Activated CD8-positive, alpha-beta memory T cell treated with anti-CD3 and anti-CD28 coated beads, Interleukin-2, amount 10 ng/mL, durations not matched to agents 7 days and 5 days (primary cell): ENCODE measurements at regions not wholly inside any gene's neighbourhood (a gene's known extent, or its start where the extent isn't known, plus 50 kb on each side); places are given as distances from the start of the nearest gene placed in this dataset.
"Not testable (repeated sequence)": the region's sequence is repeated elsewhere in the genome, so short reads cannot be mapped to it uniquely, and the experiment has no call there.

Source experiments
- ATAC-seq: fragments of 150-1000 bp; cut with Tn5 transposase; one replicate; pipeline ENCODE4 v1.10.0; 2021; ENCODE audit warnings: moderate library complexity
- CTCF ChIA-PET: fragments of 350-600 bp; sonication (Branson Sonifier 250); formaldehyde crosslinking; loops from one replicate; lab custom pipeline; 2021; ENCODE audit warnings: antibody characterized with exemption; lab: Charles Lee
- DNase-seq: peaks from one replicate; pipeline ENCODE4 v3.0.0-alpha.2; 2020
- H3K27ac Mint-ChIP-seq: one replicate; pipeline ENCODE4 v1.8.0; 2021; ENCODE audit warnings: mild to moderate bottlenecking, mixed read lengths
- H3K27me3 Mint-ChIP-seq: one replicate; pipeline ENCODE4 v1.8.0; 2021; ENCODE audit warnings: mixed read lengths
- H3K36me3 Mint-ChIP-seq: one replicate; pipeline ENCODE4 v1.8.0; 2021; ENCODE audit warnings: mild to moderate bottlenecking, mixed read lengths
- H3K4me1 Mint-ChIP-seq: one replicate; pipeline ENCODE4 v1.8.0; 2021; ENCODE audit warnings: mixed read lengths
- H3K4me3 Mint-ChIP-seq: one replicate; pipeline ENCODE4 v1.8.0; 2021; ENCODE audit warnings: mild to moderate bottlenecking, moderate library complexity, mixed read lengths
- H3K9me3 Mint-ChIP-seq: one replicate; pipeline ENCODE4 v1.8.0; 2022; ENCODE audit warnings: low read depth, mixed read lengths

DNA sequence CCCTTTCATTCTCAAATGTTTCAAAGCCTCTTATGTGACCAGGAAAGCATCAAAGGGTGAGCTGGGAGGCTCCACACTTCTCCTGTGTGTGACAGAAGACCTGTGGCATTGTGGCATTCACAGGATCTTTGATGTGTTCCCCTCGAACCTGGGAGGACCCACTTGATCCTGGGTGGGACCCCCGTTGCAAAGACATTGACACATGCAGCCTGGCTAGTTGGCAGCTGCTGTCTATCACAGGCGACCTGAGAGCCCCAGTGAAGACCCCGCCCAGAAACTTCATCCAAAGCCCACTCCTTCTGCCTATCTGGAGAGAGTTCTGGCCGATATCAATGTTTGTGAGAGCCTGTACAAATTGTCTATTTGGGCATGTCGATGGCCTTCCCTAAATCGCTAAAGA, 140.4 kb upstream of the ATP2B2 start:
- Mint-ChIP-seq H3K4me1 (no peaks in the 10 kb centered on the region), H3K27me3 (peaks cover 13% of the 10 kb centered on the region), H3K36me3 (no peaks in the 10 kb centered on the region), H3K4me3 (no peak overlapping the region), H3K9me3 (no peaks in the 10 kb centered on the region), H3K27ac (no peak overlapping the region)
- DNase-seq (no peak), ATAC-seq (no peak)
- CTCF ChIA-PET = no interaction called here

DNA sequence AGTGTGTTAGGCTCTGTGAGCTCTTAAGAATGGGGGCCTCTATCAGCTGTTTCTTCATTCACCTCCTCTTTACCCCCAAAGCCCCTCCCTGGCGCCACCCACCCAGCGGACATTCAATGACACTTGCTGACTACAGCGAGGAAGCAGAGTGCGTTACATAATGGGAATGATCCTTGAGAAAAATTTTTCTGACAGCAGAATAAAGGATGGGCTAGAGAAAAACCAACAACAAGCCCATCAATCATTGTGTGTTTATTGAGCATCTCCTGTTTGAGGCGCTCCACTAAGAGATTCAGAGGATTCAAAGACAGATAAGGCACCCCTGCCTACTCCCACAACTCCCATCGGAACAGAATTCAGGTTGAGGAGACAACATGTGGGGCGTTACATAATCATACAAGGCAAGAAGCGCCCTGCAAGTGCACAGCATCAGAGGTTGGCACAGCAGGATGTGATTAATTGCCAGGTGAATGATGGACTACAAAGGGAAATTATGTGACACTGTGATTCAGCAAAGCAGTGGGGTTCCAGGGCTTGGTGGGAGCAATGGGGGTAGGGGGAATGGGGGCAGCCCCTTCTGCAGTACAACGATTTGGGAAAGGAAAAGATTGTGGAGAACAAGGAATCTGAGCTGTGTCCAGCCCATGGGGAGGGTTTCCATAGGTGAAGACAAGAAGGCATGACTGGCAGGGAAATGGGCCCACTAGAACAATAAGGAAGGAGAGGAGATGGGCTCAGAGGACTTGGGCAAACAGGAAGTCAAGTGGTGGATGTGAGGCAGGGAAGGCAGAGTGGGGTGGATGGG, 141.3 kb upstream of the ATP2B2 start:
- no peak for ATAC-seq
- no peaks in the 10 kb centered on the region for H3K9me3 Mint-ChIP-seq
- DNase-seq = peak; percentile 23
- H3K4me1 Mint-ChIP-seq = no peaks in the 10 kb centered on the region
- CTCF ChIA-PET = no interaction called here
- H3K27me3 Mint-ChIP-seq = peaks cover 13% of the 10 kb centered on the region
- H3K36me3 Mint-ChIP-seq = no peaks in the 10 kb centered on the region
- H3K4me3 Mint-ChIP-seq = no peak overlapping the region
- no peak overlapping the region for H3K27ac Mint-ChIP-seq

DNA sequence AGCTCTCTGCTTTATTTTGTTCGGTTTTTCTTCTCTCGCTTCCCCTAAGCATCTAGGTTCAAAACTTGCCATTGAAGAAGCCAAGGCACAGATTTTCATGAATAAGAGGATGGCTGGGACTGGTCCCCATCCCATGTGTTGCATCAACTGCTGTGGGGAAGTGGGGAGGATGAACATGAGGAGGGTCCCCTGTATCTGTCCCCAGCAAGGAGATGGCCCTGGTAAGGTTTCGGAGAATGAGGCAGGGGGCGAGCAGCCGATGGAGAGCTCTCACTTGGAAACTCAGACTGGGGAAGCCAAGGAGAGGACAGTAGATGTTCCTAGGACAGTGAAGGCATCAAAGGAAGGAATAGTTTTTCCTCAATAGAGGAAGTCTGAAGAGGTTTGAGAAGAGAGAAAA, 142.0 kb upstream of the ATP2B2 start:
- ATAC-seq (no peak), DNase-seq (no peak)
- Mint-ChIP-seq H3K4me1 (no peaks in the 10 kb centered on the region), H3K36me3 (no peaks in the 10 kb centered on the region), H3K27me3 (peaks cover 13% of the 10 kb centered on the region), H3K9me3 (no peaks in the 10 kb centered on the region), H3K4me3 (no peak overlapping the region), H3K27ac (no peak overlapping the region)
- CTCF ChIA-PET = no interaction called here

DNA sequence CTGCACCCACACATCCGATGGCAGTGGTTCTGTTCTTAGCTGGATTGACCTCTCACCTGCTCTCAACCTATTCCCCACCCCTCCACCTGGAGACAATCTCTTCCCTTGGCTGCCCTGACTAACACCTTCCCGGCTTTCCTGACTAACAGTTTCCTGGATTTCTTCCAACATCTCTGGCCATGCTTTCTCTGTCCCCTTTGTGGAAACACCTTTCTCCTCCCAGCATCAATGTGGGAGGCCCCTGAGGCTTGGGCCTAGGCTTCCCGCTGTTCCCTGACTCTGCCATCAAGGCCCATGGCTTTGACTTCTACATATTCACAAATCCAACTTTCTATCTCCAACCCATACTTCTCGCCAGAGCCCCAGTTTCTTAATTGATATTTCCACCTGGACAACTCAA, 142.8 kb upstream of the ATP2B2 start:
- H3K27ac Mint-ChIP-seq = no peak overlapping the region

DNA sequence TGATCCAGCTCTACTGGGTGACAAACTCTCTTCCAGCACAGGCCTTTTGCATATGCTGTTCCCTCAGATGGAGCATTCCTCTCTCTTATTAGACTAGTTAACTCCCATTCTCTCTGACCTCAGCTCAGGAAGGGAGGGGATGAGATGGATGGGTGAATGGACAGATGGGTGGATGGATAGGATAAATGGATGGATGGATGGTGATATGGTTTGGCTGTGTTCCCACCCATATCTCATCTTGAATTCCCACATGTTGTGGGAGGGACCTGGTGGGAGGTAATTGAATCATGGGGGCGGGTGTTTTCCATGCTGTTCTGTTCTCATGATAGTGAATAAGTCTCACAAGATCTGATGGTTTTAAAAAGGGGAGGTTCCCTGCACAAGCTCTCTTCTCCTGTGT, 144.1 kb upstream of the ATP2B2 start:
- H3K4me3 Mint-ChIP-seq, CTCF ChIA-PET, ATAC-seq, H3K27me3 Mint-ChIP-seq, H3K36me3 Mint-ChIP-seq, H3K9me3 Mint-ChIP-seq, DNase-seq, H3K4me1 Mint-ChIP-seq, H3K27ac Mint-ChIP-seq: not testable (repeated sequence)

More for the DNA sequence above, 142.8 kb upstream of the ATP2B2 start:
- H3K4me1 Mint-ChIP-seq = no peaks in the 10 kb centered on the region
- no peaks in the 10 kb centered on the region for H3K9me3 Mint-ChIP-seq
- H3K27me3 Mint-ChIP-seq = peaks cover 13% of the 10 kb centered on the region
- CTCF ChIA-PET = no interaction called here
- DNase-seq = no peak
- no peaks in the 10 kb centered on the region for H3K36me3 Mint-ChIP-seq
- ATAC-seq = no peak
- no peak overlapping the region for H3K4me3 Mint-ChIP-seq

DNA sequence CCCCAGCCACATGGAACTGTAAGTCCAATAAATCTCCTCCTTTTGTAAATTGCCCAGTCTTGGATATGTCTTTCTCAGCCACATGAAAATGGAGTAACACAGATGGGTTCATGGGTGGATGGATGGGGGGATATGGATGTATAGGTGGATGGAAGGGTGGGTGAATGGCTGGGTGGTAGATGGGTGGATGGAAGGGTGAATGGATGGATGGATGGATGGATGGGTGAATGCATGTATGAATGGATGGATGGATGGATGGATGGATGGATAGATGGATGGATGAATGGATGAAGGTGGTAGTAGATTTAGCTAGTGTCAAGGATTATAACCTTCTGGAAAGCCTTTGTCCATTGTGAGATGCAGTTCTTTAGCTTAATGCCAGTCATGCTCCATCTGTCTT, 146.1 kb upstream of the ATP2B2 start:
- Mint-ChIP-seq H3K27ac (no peak overlapping the region), H3K27me3 (peaks cover 5% of the 10 kb centered on the region), H3K4me3 (no peak overlapping the region), H3K36me3 (no peaks in the 10 kb centered on the region), H3K4me1 (no peaks in the 10 kb centered on the region), H3K9me3 (no peaks in the 10 kb centered on the region)
- no peak for DNase-seq
- no peak for ATAC-seq
- CTCF ChIA-PET = no interaction called here

DNA sequence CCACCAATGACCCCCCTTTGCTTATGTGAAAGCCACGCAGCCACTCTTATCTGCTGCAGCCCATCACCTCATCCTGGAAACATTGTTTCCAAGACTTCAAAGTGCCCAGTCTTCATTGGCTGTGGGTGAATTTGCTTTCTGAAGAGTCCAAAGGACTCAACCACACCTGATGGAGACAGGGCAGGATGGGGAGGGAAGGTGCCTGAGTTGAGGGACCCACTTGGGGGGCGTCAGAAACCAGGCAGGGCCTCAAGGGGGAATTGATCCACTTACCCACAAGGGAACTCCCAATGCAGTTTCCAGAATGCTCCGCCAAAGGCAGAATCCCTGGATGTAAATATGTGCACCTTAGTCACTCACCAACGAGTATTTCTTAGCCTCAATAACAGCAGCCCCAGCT, 147.9 kb upstream of the ATP2B2 start:
- DNase-seq (peak; percentile 33), ATAC-seq (no peak)
- no peaks in the 10 kb centered on the region for H3K4me1 Mint-ChIP-seq
- no peak overlapping the region for H3K27ac Mint-ChIP-seq
- no peak overlapping the region for H3K4me3 Mint-ChIP-seq
- peaks cover 14% of the 10 kb centered on the region for H3K27me3 Mint-ChIP-seq
- H3K9me3 Mint-ChIP-seq = no peaks in the 10 kb centered on the region
- CTCF ChIA-PET = no interaction called here
- H3K36me3 Mint-ChIP-seq = no peaks in the 10 kb centered on the region

DNA sequence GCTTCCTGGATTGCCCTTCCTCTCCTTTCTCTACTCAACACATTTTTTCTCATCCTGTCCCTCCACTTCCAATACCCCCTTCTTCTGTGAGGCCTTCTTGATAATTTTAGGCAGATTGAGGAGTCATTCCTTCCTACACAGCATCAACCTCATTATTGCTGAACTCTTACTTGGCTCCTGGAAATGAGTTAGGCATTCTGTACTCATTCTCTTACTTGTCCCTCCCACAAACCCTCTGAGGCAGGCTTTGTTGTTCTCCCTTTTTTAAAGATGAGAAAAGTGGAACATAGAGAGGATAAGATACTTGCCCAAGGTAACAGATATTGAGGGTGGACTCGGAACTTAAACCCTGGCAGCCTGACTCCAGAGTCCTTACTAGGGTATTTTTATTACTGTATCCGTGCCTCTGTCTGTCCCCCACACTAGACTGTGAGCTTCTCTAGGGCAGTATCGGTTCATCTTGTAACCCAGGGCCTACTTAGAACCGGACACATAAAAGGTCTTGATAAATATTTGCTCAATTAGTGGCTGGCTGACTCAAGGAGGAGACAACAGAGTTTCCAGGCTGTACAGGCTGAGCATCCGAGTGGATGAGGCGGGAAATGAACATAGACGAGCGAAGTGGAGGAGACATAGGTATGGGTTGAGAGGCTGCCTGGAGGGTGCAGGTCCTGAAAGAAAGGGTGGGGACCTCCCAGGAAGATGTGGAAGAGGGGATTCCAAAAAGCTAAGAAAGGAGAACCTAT, 148.7 kb upstream of the ATP2B2 start:
- no peak overlapping the region for H3K4me3 Mint-ChIP-seq
- no peaks in the 10 kb centered on the region for H3K4me1 Mint-ChIP-seq
- DNase-seq (peak; percentile 22), ATAC-seq (no peak)
- CTCF ChIA-PET = no interaction called here
- H3K27ac Mint-ChIP-seq = no peak overlapping the region
- H3K9me3 Mint-ChIP-seq = no peaks in the 10 kb centered on the region
- no peaks in the 10 kb centered on the region for H3K36me3 Mint-ChIP-seq
- H3K27me3 Mint-ChIP-seq = peaks cover 17% of the 10 kb centered on the region

DNA sequence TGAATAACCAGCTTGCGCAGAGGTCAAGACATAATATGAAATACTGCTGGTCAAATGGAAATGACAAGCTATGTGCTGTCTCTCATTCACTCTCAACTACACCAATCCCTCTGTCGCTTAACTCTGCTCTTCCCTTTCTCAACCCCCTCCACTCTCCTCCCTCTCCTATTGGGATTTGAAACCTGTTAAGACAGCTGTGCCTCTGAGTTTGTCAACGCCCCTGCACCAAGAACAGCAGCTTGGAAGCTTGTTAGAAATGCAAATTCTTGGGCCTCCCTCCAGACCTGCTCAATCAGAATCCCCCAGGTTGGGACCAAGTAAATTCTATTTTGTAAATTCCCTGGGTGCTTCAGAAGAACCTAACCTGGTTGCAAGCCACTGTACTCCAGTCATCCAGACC, 149.7 kb upstream of the ATP2B2 start:
- DNase-seq (no peak), ATAC-seq (no peak)
- no peak overlapping the region for H3K4me3 Mint-ChIP-seq
- H3K36me3 Mint-ChIP-seq = no peaks in the 10 kb centered on the region
- H3K9me3 Mint-ChIP-seq = no peaks in the 10 kb centered on the region
- H3K27ac Mint-ChIP-seq = no peak overlapping the region
- H3K4me1 Mint-ChIP-seq = no peaks in the 10 kb centered on the region
- CTCF ChIA-PET = no interaction called here
- peaks cover 24% of the 10 kb centered on the region for H3K27me3 Mint-ChIP-seq

DNA sequence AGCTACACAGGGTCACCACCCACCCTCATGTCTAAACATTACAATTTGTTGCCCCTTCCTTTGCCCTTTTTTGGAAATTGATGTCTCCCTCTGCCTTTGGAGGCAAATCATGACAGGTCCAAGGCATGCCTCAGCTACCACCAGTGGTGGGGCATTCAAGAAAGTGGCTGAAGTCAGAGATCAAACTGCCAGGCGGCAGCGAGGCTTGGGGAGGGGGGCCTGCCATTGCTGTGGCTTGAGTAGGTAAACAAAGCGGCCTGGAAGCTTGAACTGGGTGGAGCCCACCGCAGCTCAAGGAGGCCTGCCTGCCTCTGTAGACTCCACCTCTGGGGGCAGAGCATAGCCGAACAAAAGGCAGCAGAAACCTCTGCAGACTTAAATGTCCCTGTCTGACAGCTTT, 152.0 kb upstream of the ATP2B2 start:
- H3K27ac Mint-ChIP-seq, H3K4me1 Mint-ChIP-seq, ATAC-seq: not testable (repeated sequence)

DNA sequence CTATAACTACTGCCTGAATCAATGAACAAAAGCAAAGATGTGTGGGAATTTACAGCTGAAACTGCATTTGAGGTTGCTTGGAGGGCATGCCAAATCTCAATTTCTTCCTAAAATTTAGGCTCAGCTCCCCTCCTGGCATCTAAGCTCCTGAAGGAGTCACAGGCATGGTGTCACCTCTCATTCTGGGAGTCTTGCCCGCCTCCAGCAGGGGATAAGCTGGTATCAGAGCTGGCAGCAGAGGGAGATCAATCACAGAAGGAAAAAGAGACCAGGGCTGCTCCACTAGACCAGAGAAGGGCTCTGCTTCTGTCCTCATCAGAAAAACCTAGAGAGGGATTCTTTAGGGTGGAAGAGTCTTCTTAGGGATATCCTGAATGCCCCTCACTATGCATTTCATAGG, 150.4 kb upstream of the SLC6A11 start:
- H3K27me3 Mint-ChIP-seq = peaks cover 34% of the 10 kb centered on the region
- H3K9me3 Mint-ChIP-seq = no peaks in the 10 kb centered on the region
- CTCF ChIA-PET = interaction anchor here (1.1 kb wide), 1 partner anchor 9 kb away, joined by 3 read pairs; no protein-coding TSS in a partner anchor
- no peak overlapping the region for H3K27ac Mint-ChIP-seq
- H3K36me3 Mint-ChIP-seq = no peaks in the 10 kb centered on the region
- ATAC-seq = no peak
- DNase-seq = no peak
- H3K4me3 Mint-ChIP-seq = no peak overlapping the region
- peaks cover 7% of the 10 kb centered on the region for H3K4me1 Mint-ChIP-seq

More for the DNA sequence above, 152.0 kb upstream of the ATP2B2 start:
- H3K27me3 Mint-ChIP-seq = peaks cover 42% of the 10 kb centered on the region
- H3K9me3 Mint-ChIP-seq, H3K4me3 Mint-ChIP-seq, DNase-seq, H3K36me3 Mint-ChIP-seq, CTCF ChIA-PET: not testable (repeated sequence)

DNA sequence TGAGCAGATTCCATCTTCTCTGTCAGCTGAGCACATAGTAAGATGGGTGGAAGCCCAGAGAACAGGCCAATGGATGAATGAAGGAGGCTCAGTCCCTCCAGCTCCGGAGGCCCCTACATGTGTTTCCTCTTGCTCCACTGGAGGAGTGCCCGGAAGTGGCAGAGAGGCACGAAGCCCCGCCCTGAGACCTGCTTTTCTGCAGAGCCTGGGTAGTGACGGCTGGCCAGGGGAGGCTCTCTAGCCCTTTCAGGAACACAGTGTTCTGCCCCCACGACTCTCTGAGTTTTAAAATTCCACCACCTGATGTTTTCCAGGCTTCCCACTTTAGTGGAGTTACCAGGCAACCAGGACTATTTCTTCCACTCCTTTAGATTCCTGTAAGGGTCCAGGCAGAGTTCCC, 149.4 kb upstream of the SLC6A11 start:
- H3K4me3 Mint-ChIP-seq = no peak overlapping the region
- H3K36me3 Mint-ChIP-seq = no peaks in the 10 kb centered on the region
- DNase-seq = no peak
- peak; percentile 67 for ATAC-seq
- peaks cover 7% of the 10 kb centered on the region for H3K4me1 Mint-ChIP-seq
- H3K27ac Mint-ChIP-seq = no peak overlapping the region
- CTCF ChIA-PET = no interaction called here
- no peaks in the 10 kb centered on the region for H3K9me3 Mint-ChIP-seq
- peaks cover 24% of the 10 kb centered on the region for H3K27me3 Mint-ChIP-seq

DNA sequence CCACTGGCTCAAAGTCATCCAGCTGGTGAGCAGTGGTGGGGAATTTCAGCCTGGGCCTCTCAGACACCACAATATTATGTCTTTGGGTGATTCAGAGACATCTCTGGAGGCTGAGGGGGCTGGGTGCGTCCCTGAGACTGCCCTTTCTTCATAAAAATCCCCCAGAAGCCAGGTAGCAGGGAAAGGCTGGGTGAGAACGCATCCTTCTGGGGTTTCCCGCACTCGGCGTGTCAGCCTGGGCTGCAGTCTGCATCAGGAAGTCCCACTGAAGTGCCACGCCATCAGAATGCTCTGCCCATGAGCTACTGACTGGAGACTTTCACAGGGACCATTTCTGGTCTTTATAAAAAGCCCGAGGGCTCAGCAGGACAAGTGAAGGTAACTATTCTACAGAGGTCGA, 148.8 kb upstream of the SLC6A11 start:
- Mint-ChIP-seq H3K4me1 (peaks cover 7% of the 10 kb centered on the region), H3K9me3 (no peaks in the 10 kb centered on the region), H3K4me3 (no peak overlapping the region), H3K27ac (no peak overlapping the region), H3K27me3 (peaks cover 21% of the 10 kb centered on the region), H3K36me3 (no peaks in the 10 kb centered on the region)
- no peak for DNase-seq
- CTCF ChIA-PET = no interaction called here
- no peak for ATAC-seq

DNA sequence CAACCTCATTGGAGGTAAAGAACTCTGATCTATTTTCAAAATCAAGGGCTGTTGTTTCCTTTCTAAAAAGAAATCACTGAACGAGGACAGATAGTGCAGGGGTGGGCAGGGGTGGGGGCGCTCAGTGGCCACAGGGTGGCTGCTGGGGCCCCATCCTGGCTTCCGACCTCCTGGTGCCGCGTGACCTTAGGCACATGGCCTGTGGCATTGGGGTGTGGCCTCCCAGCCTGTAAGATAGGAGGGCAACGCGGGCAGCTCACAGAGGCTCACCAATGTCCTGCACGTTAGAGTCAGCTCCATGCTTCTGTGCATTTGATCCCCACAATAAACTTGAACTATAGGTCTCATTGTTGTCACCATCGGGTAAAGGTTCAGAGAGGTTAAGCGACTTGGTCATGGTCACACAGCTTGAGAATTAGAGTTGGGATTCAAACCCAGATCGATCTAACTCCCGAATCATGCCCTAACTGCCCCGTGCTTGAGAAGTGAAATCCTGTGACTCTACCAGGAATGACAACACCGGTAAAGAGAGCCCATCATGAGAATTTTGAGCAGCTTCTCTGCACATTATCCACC, 148.0 kb upstream of the SLC6A11 start:
- Mint-ChIP-seq H3K4me1 (peaks cover 7% of the 10 kb centered on the region), H3K36me3 (no peaks in the 10 kb centered on the region), H3K4me3 (no peak overlapping the region), H3K27ac (no peak overlapping the region), H3K27me3 (peaks cover 21% of the 10 kb centered on the region), H3K9me3 (no peaks in the 10 kb centered on the region)
- ATAC-seq = no peak
- CTCF ChIA-PET = no interaction called here
- DNase-seq = no peak
